Loucy (cell line): ENCODE measurements at regions not wholly inside any gene's neighbourhood (a gene's known extent, or its start where the extent isn't known, plus 50 kb on each side); places are given as distances from the start of the nearest gene placed in this dataset.

Source experiments
- EZH2phosphoT487 ChIP-seq: fragments of 200-600 bp; IDR thresholded peaks from 2 replicates; pipeline ENCODE4 v1.6.1; 2018; ENCODE audit warnings: antibody characterized with exemption, mild to moderate bottlenecking, moderate library complexity, borderline replicate concordance
- TF ChIP-seq, protein P1 (sequence below): fragments of 200-600 bp; sonication (generic); conservative IDR thresholded peaks from 2 replicates; pipeline ENCODE4 v1.5.1; 2014; ENCODE audit warnings: mild to moderate bottlenecking, antibody characterized with exemption, low read length

DNA sequence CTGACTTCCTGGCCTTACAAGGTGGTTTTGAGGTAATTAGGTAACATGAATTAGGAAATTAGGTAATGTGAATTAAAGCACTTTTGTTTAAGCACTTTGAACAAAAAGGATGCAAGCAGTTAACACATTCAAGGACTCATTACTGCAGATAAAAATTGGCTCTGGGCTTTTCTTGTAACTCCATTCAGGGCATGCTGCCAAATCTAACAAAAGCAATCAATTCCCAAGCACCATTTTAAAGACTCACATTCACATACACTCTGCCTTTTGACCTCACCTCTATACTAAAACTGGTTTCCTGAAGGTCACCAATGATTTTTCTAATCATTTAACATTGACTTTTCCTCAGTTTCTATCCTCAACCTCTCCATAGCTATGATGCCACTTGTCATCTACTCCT, 251.2 kb upstream of the RHOBTB1 start:
- TF ChIP-seq, protein P1, sequence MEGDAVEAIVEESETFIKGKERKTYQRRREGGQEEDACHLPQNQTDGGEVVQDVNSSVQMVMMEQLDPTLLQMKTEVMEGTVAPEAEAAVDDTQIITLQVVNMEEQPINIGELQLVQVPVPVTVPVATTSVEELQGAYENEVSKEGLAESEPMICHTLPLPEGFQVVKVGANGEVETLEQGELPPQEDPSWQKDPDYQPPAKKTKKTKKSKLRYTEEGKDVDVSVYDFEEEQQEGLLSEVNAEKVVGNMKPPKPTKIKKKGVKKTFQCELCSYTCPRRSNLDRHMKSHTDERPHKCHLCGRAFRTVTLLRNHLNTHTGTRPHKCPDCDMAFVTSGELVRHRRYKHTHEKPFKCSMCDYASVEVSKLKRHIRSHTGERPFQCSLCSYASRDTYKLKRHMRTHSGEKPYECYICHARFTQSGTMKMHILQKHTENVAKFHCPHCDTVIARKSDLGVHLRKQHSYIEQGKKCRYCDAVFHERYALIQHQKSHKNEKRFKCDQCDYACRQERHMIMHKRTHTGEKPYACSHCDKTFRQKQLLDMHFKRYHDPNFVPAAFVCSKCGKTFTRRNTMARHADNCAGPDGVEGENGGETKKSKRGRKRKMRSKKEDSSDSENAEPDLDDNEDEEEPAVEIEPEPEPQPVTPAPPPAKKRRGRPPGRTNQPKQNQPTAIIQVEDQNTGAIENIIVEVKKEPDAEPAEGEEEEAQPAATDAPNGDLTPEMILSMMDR = no peak
- TF ChIP-seq EZH2phosphoT487 = no peak
